ENCODE measurements at regions not wholly inside any gene's neighbourhood (a gene's known extent, or its start where the extent isn't known, plus 50 kb on each side); places are given as distances from the start of the nearest gene placed in this dataset.

DNA sequence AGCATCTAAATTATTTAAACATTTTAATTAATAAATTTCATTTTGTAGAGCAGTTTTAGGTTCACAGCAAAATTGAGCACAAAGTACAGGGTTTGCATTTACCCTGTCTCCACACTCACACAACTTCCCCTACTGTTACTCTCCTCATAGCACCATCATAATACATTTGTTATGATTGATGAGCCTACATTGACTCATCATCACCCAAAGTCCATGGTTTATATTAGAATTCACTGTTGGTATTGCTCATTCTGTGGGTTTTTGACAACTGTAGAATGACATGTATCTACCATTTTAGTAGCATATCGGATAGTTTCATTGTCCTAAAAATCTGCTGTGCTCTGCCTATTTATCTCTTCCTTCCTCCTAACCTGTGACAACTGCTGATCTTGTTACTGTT is 411.1 kb upstream of the MPDZ start:
- DNase-seq (ENCODE audit: low read depth), result no peak
- H3K4me3 ChIP-seq (ENCODE audit: low read depth, low read length), result no peak overlapping the region
- TF ChIP-seq, protein P1, sequence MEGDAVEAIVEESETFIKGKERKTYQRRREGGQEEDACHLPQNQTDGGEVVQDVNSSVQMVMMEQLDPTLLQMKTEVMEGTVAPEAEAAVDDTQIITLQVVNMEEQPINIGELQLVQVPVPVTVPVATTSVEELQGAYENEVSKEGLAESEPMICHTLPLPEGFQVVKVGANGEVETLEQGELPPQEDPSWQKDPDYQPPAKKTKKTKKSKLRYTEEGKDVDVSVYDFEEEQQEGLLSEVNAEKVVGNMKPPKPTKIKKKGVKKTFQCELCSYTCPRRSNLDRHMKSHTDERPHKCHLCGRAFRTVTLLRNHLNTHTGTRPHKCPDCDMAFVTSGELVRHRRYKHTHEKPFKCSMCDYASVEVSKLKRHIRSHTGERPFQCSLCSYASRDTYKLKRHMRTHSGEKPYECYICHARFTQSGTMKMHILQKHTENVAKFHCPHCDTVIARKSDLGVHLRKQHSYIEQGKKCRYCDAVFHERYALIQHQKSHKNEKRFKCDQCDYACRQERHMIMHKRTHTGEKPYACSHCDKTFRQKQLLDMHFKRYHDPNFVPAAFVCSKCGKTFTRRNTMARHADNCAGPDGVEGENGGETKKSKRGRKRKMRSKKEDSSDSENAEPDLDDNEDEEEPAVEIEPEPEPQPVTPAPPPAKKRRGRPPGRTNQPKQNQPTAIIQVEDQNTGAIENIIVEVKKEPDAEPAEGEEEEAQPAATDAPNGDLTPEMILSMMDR (IDR thresholded peaks at IDR 0.05; ENCODE audit: control insufficient read depth, extremely low read depth, insufficient read depth), result no peak

DNA sequence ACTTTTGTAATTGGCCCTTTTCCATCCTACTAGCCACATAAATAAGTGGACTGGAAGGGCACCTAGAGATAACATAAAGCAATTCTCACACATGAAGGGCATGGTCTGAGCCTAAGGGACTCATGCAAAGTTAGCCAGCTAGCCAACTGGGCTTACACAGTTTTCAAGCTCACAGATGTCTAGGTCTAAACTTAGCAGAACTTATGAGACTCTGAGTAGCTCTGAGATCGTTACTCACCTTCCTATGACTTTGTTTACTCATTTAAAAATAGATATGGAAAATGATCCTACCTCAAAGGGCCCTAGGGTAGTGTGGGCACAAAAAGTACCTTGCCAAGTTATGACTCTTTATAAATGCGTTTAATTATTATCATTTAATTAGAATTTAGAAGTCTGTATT is 410.4 kb upstream of the MPDZ start:
- DNase-seq (ENCODE audit: low read depth), result no peak
- no peak overlapping the region for H3K4me3 ChIP-seq (ENCODE audit: low read depth, low read length)
- TF ChIP-seq, protein P1 (IDR thresholded peaks at IDR 0.05; ENCODE audit: control insufficient read depth, extremely low read depth, insufficient read depth), result no peak

DNA sequence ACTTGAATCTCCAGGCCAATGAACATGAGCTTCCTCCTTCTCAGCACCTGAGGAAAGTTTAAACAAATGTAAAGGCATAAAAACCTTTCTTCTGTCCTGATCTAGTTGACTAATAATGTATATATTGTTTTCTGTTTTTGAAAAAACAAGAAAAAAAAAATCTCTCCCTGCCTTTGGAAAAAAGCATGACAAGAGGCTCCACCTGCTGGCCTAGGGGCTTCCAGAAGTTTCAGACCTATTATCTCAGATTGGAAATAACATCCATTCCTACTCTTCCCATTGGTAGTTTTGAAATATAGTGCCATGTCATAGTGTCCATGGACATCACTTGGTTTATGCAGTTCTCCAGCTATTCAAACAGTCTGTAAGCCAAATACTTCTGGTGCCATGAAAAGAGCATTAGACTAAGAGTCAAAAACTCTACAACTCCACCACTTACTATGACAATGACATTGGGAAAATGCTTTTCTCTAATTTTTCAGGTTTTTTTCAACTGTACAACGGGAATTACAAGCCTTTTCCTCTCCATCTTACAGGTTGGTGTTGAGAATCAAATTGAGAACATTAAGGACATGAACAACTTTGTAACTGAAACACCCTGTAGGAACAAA is 409.6 kb upstream of the MPDZ start:
- TF ChIP-seq, protein P1 (IDR thresholded peaks at IDR 0.05; ENCODE audit: control insufficient read depth, extremely low read depth, insufficient read depth), result peak; percentile 60
- no peak overlapping the region for H3K4me3 ChIP-seq (ENCODE audit: low read depth, low read length)
- peak; percentile 7 for DNase-seq (ENCODE audit: low read depth)

DNA sequence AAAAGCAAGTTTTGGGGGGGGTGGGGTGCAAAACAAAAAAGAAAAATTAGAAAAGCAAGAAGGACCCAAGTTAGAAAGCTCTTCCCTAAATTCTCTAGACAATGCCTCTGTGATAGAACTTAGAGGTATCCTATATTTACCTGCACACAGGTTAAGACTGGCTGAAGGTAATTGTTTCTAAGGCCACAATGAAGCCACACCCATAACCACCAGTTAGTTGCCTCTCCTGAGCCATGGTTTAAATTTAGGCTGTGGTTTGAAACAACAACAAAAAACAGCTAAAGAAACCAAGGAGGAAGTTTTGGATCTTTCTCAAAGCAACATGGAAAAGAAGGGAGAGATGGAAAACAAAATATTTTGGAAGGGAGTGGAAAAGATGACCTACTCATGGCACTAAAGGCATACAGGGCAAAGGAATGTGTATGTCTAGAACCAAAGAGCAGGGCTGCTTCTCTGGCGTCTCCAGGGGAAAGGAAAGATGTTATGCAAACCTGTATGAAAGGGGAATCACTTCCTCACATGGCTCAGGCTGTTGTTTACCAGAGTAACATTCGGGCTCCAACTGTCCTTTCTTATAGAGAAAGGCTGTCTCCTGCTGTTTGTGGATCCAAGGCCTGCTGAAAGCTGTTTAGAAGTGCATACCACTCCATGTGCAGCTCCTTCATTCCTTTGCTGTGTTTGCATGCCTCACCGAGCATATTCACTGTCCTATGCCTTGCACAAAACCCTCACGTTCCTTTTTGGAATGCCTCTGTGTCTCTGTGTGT is 408.9 kb upstream of the MPDZ start:
- DNase-seq (ENCODE audit: low read depth), result no peak
- TF ChIP-seq, protein P1 (IDR thresholded peaks at IDR 0.05; ENCODE audit: control insufficient read depth, extremely low read depth, insufficient read depth), result no peak
- H3K4me3 ChIP-seq (ENCODE audit: low read depth, low read length), result no peak overlapping the region

DNA sequence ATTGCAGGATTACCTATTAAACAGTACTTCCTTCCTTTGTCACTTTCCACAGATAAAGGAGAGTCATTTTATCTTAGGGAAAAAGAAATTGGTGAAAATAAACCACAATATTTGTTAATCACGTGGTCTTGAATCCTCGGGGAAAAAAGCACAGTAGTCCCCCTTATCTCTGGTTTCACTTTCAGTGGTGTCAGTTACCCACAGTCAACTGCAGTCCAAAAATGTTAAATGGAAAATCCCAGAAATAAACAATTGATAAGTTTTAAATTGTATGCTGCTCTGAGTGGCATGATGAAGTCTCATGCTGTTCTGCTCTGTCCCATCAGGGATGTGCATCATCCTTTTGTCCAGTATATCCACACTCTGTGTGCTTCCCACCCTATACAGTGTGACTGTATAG is 405.2 kb upstream of the MPDZ start:
- TF ChIP-seq, protein P1 (IDR thresholded peaks at IDR 0.05; ENCODE audit: control insufficient read depth, extremely low read depth, insufficient read depth), result no peak
- H3K4me3 ChIP-seq (ENCODE audit: low read depth, low read length), result no peak overlapping the region
- no peak for DNase-seq (ENCODE audit: low read depth)

DNA sequence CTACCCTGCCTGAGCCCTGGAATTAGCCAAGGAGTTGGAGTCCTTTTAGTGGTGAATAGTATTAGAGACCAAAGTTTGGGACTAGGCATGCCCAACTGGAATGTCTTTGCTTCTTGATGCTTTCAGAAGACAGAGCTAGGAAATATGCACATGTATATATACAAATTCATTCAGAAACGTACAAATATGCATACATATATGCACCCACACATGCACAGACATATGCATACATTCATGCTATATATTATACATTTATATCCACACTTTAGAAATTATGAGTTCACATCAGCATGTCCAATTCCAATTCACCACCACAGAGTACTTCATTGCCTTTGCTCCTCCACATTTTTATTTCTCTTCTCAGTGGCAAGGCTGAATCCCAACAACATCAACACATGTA is 398.3 kb upstream of the MPDZ start:
- H3K4me3 ChIP-seq (ENCODE audit: low read depth, low read length), result no peak overlapping the region
- DNase-seq (ENCODE audit: low read depth), result no peak
- TF ChIP-seq, protein P1 (IDR thresholded peaks at IDR 0.05; ENCODE audit: control insufficient read depth, extremely low read depth, insufficient read depth), result no peak

DNA sequence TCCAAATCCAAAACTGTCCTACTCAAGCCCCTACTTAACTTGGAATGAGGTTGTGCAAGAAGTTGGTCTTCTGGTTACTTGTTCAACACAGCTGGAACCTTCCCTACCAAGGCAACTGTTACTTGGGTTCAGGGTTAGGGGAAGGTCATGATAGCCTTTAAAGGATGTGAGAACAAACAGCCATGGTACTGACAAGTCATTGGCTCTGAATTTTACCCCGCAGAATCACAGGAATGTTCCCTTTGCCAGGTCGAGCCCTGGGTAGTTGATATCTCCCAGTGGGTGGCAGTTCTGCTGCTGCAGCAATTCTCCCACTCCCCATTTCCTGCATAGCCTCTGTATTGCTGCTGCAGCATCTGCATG is 396.1 kb upstream of the MPDZ start:
- no peak for DNase-seq (ENCODE audit: low read depth)
- TF ChIP-seq, protein P1 (IDR thresholded peaks at IDR 0.05; ENCODE audit: control insufficient read depth, extremely low read depth, insufficient read depth), result no peak
- H3K4me3 ChIP-seq (ENCODE audit: low read depth, low read length), result no peak overlapping the region
